ENCODE measurements at regions not wholly inside any gene's neighbourhood (a gene's known extent, or its start where the extent isn't known, plus 50 kb on each side); places are given as distances from the start of the nearest gene placed in this dataset.

DNA sequence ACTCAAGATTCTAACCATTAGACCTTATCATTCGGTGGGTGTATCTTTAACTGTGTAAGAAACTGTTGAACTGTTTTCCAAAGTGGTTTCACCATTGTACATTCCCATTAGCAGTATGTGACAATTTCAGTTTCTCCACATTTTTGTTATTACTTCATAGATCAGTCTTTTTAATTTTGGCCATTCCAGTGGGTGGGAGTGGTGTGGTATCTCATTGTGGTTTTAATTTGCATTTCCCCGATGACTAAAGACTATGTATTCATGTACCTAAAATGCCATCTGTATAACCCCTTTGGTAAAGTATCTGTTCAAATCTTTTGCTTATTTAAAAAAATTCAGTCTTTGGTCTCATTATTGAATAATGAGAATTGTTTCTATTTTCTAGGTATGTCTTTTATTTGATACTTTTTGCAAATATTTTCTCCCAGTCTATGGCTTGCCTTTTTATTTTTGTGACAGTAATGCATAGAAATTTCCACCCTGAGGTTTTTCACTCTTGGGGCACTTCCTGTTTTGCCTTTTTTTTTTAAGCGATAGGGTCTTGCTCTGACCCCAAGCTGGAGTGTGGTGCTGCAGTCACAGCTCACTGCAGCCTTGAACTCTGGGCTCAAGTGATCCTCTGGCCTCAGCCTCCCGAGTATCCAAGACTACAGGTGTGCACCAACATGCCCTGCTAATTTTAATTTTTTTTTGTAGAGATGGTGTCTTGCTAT, 141.1 kb upstream of the ITGB1 start:
- TF ChIP-seq, protein P1, sequence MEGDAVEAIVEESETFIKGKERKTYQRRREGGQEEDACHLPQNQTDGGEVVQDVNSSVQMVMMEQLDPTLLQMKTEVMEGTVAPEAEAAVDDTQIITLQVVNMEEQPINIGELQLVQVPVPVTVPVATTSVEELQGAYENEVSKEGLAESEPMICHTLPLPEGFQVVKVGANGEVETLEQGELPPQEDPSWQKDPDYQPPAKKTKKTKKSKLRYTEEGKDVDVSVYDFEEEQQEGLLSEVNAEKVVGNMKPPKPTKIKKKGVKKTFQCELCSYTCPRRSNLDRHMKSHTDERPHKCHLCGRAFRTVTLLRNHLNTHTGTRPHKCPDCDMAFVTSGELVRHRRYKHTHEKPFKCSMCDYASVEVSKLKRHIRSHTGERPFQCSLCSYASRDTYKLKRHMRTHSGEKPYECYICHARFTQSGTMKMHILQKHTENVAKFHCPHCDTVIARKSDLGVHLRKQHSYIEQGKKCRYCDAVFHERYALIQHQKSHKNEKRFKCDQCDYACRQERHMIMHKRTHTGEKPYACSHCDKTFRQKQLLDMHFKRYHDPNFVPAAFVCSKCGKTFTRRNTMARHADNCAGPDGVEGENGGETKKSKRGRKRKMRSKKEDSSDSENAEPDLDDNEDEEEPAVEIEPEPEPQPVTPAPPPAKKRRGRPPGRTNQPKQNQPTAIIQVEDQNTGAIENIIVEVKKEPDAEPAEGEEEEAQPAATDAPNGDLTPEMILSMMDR (IDR thresholded peaks at IDR 0.05) = no peak
- TF ChIP-seq EP300 (IDR thresholded peaks at IDR 0.05) (no peak), POLR2AphosphoS5 (IDR thresholded peaks at IDR 0.05) (no peak), POLR2A (IDR thresholded peaks at IDR 0.05) (no peak)
- H3K4me1 ChIP-seq = no peaks in the 10 kb centered on the region
- no peaks in the 10 kb centered on the region for H3K27me3 ChIP-seq
- H3K9me3 ChIP-seq = no peaks in the 10 kb centered on the region
- 92% methylated on average over 2 to 4 of the region's 4 CpGs for WGBS, 2 donors (ENCODE audit: low coverage in 1 of 2)
- no peak for ATAC-seq
- no peak overlapping the region for H3K27ac ChIP-seq
- H3K4me3 ChIP-seq = no peak overlapping the region
- no peaks in the 10 kb centered on the region for H3K36me3 ChIP-seq

DNA sequence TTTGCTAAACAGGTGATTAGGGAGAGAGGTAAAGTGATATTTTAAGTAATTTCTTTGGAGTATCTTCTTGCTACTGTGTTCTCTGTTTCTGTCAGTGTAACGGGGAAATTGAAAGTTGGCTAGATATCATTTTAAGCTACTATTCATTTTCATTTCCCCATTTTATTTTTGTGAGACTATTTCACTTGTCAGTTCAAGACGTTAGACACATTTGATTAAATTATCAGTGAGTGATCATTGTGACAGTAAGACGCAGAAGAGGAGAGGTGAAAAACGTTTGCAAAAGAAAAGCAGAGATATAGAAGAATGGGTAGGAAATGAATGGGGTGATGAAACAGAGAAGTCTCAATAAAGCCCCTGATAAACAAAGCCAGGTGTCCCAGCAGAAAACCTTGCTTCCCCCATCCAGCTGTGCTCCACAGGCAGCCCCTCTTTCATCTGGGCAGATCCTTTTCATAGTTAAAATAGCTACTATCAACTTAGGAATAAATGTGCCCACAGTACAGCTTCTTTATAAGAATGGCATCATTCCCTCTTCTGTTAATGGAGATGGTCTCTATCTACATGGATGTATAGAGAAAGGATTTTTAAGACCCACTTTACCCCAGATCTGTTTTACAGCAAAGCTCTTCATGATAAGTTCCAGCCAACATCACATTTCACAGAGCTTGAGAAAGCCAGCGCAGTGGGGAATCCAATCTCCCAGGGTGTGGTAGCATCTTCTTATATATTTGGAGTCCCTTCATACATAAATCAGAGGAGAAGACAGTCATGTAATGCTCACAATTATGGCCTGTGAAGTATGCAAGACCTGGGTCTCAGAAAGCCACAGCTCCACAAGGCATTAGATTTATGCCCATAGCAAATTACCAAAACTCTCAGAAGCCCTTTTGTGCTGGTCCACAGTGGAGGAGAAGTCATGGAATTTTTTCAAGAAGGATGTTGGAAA, 138.1 kb upstream of the ITGB1 start:
- Histone ChIP-seq H3K9me3 (no peaks in the 10 kb centered on the region), H3K27me3 (no peaks in the 10 kb centered on the region), H3K36me3 (no peaks in the 10 kb centered on the region), H3K4me1 (no peaks in the 10 kb centered on the region), H3K4me3 (no peak overlapping the region), H3K27ac (no peak overlapping the region)
- 66 to 75% methylated on average over 5 of the region's 5 CpGs for WGBS, 2 donors (ENCODE audit: low coverage in 1 of 2)
- ATAC-seq = no peak
- TF ChIP-seq POLR2A (IDR thresholded peaks at IDR 0.05) (no peak), POLR2AphosphoS5 (IDR thresholded peaks at IDR 0.05) (no peak), EP300 (IDR thresholded peaks at IDR 0.05) (no peak)
- TF ChIP-seq, protein P1 (IDR thresholded peaks at IDR 0.05) = no peak

DNA sequence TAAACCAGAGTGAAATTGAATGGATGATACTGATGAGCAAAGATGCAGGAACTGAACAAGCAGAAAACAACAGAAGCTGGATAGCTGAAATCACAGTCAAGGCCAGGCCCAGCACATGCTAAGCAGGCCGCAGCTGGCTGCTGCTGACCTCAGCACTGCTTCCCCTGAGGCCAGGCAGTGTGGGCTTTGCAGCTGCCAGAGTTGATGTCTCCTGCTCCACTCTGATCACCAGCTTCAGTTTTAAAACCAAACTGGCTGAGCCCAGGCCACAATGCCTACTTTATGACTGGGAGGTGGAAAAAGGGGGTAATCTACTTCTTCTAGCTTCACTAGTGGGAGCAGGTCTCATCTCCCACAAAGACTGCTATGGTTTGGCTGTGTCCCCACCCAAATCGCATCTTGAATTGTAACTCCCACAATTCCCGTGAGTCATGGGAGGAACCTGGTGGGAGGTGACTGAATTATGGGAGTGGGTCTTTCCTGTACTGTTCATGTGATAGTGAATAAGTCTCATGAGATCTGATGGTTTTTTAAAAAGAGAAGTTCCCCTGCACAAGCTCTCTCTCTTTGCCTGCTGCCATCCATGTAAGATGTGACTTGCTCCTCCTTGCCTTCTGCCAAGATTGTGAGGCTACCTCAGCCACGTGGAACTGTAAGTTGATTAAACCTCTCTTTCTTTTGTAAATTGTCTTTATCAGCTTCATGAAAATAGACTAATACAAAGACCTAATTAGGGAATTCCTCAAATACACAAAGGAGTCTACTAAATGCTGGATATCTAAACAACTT, 136.4 kb upstream of the ITGB1 start:
- WGBS, 2 donors (ENCODE audit: low coverage in 1 of 2) = 71% methylated on average over 2 to 4 of the region's 4 CpGs
- Histone ChIP-seq H3K27ac (no peak overlapping the region), H3K4me1 (no peaks in the 10 kb centered on the region), H3K36me3 (no peaks in the 10 kb centered on the region), H3K27me3 (no peaks in the 10 kb centered on the region), H3K4me3 (no peak overlapping the region), H3K9me3 (no peaks in the 10 kb centered on the region)
- no peak for ATAC-seq
- no peak for TF ChIP-seq EP300 (IDR thresholded peaks at IDR 0.05)
- TF ChIP-seq, protein P1 (IDR thresholded peaks at IDR 0.05) = no peak

- no peaks in the 10 kb centered on the region for H3K27me3 ChIP-seq
- TF ChIP-seq, protein P1 (IDR thresholded peaks at IDR 0.05) = no peak
- TF ChIP-seq EP300 (IDR thresholded peaks at IDR 0.05) (no peak), POLR2A (IDR thresholded peaks at IDR 0.05) (no peak)
- 92 to 93% methylated on average over 3 of the region's 3 CpGs for WGBS, 2 donors (ENCODE audit: low coverage in 1 of 2)
- no peak overlapping the region for H3K4me3 ChIP-seq
- no peak for ATAC-seq
- H3K4me1 ChIP-seq = no peaks in the 10 kb centered on the region
- no peaks in the 10 kb centered on the region for H3K36me3 ChIP-seq
- H3K27ac ChIP-seq = no peak overlapping the region
- H3K9me3 ChIP-seq = no peaks in the 10 kb centered on the region
Measured at GRCh38 chr10:33093362-33093761, 135.3 kb upstream of the ITGB1 start.
